ENCODE measurements at regions not wholly inside any gene's neighbourhood (a gene's known extent, or its start where the extent isn't known, plus 50 kb on each side); places are given as distances from the start of the nearest gene placed in this dataset.

- no peak for DNase-seq
- POLR2A ChIA-PET: no interaction called here
These were observed 79.7 kb upstream of the GOLGA8B start for GRCh38 chr15:34663101-34663500.

GRCh38 chr15:34659056-34659455 is 75.6 kb upstream of the GOLGA8B start:
- Mint-ChIP-seq H3K4me1 (no peaks in the 10 kb centered on the region), H3K9me3 (ENCODE audit: insufficient read depth) (no peaks in the 10 kb centered on the region), H3K27me3 (peaks cover 41% of the 10 kb centered on the region), H3K27ac (no peak overlapping the region), H3K4me3 (no peak overlapping the region)
- Histone ChIP-seq H4K20me1 (ENCODE audit: control insufficient read depth, insufficient read depth, low read length, poor library complexity, severe bottlenecking) (no peaks in the 10 kb centered on the region), H3K36me3 (replicated peaks in 1 of 2; ENCODE audit: control extremely low read depth in 1 of 2, control insufficient read depth in 1 of 2, extremely low read depth in 1 of 2, insufficient read depth in 2 of 2, low read length in 1 of 2) (no peaks in the 10 kb centered on the region), H3K4me1 (ENCODE audit: control insufficient read depth in 2 of 2, insufficient read depth in 2 of 2, low read length in 2 of 2) (no peaks in the 10 kb centered on the region), H3K27me3 (replicated peaks in 1 of 4; ENCODE audit: control extremely low read depth in 1 of 4, control insufficient read depth in 3 of 4, insufficient read depth in 4 of 4, low read length in 3 of 4) (peaks cover 0 to under 1% (median 0%) of the 10 kb centered on the region in 4 experiments), H3K4me2 (replicated peaks; ENCODE audit: low read depth, low read length, poor library complexity, severe bottlenecking) (no peak overlapping the region), H3K79me2 (ENCODE audit: control insufficient read depth, insufficient read depth, low read length) (no peaks in the 10 kb centered on the region), H3K9me3 (ENCODE audit: control extremely low read depth in 1 of 3, control insufficient read depth in 2 of 3, insufficient read depth in 1 of 3, low read length in 2 of 3) (no peaks in the 10 kb centered on the region), H3K4me3 (ENCODE audit: control extremely low read depth in 1 of 5, extremely low read depth in 1 of 5, insufficient read depth in 1 of 5, low read depth in 2 of 5, low read length in 4 of 5) (no peak overlapping the region), H3K9ac (ENCODE audit: low read length) (no peak overlapping the region), H3K27ac (ENCODE audit: low read length in 2 of 2) (no peak overlapping the region), H2AFZ (ENCODE audit: insufficient read depth, low read depth, low read length, poor library complexity, severe bottlenecking) (no peak overlapping the region)
- TF ChIP-seq, protein P1, sequence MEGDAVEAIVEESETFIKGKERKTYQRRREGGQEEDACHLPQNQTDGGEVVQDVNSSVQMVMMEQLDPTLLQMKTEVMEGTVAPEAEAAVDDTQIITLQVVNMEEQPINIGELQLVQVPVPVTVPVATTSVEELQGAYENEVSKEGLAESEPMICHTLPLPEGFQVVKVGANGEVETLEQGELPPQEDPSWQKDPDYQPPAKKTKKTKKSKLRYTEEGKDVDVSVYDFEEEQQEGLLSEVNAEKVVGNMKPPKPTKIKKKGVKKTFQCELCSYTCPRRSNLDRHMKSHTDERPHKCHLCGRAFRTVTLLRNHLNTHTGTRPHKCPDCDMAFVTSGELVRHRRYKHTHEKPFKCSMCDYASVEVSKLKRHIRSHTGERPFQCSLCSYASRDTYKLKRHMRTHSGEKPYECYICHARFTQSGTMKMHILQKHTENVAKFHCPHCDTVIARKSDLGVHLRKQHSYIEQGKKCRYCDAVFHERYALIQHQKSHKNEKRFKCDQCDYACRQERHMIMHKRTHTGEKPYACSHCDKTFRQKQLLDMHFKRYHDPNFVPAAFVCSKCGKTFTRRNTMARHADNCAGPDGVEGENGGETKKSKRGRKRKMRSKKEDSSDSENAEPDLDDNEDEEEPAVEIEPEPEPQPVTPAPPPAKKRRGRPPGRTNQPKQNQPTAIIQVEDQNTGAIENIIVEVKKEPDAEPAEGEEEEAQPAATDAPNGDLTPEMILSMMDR (IDR thresholded peaks at IDR 0.05): no peak
- no peak for TF ChIP-seq EZH2 (IDR thresholded peaks at IDR 0.05; ENCODE audit: borderline replicate concordance, insufficient read depth, low read depth, low read length, poor library complexity, severe bottlenecking)
- CTCF ChIA-PET: no interaction called here
- DNase-seq (no peak), ATAC-seq (ENCODE audit: low read depth) (no peak)
- intact Hi-C loops (cut with micrococcal nuclease): no loop called here
- POLR2A ChIA-PET: no interaction called here

More at GRCh38 chr15:34663101-34663500, 79.7 kb upstream of the GOLGA8B start:
- H3K27ac ChIP-seq (ENCODE audit: low read length in 2 of 2): no peak overlapping the region
- H4K20me1 ChIP-seq (ENCODE audit: control insufficient read depth, insufficient read depth, low read length, poor library complexity, severe bottlenecking): no peaks in the 10 kb centered on the region
- no peak overlapping the region for H3K27ac Mint-ChIP-seq
- CTCF ChIA-PET: no interaction called here
- H3K36me3 ChIP-seq (replicated peaks in 1 of 2; ENCODE audit: control extremely low read depth in 1 of 2, control insufficient read depth in 1 of 2, extremely low read depth in 1 of 2, insufficient read depth in 2 of 2, low read length in 1 of 2): no peaks in the 10 kb centered on the region
- no peaks in the 10 kb centered on the region for H3K9me3 Mint-ChIP-seq (ENCODE audit: insufficient read depth)
- intact Hi-C loops (cut with micrococcal nuclease): no loop called here
- no peaks in the 10 kb centered on the region for H3K9me3 ChIP-seq (ENCODE audit: control extremely low read depth in 1 of 3, control insufficient read depth in 2 of 3, insufficient read depth in 1 of 3, low read length in 2 of 3)
- no peaks in the 10 kb centered on the region for H3K4me1 ChIP-seq (ENCODE audit: control insufficient read depth in 2 of 2, insufficient read depth in 2 of 2, low read length in 2 of 2)
- no peaks in the 10 kb centered on the region for H3K79me2 ChIP-seq (ENCODE audit: control insufficient read depth, insufficient read depth, low read length)
- H3K4me2 ChIP-seq (replicated peaks; ENCODE audit: low read depth, low read length, poor library complexity, severe bottlenecking): no peak overlapping the region
- H3K9ac ChIP-seq (ENCODE audit: low read length): no peak overlapping the region
- no peak for ATAC-seq (ENCODE audit: low read depth)
- peaks cover 9% of the 10 kb centered on the region for H3K27me3 Mint-ChIP-seq
- no peak overlapping the region for H3K4me3 ChIP-seq (ENCODE audit: control extremely low read depth in 1 of 5, extremely low read depth in 1 of 5, insufficient read depth in 1 of 5, low read depth in 2 of 5, low read length in 4 of 5)
- no peaks in the 10 kb centered on the region for H3K27me3 ChIP-seq (replicated peaks in 1 of 4; ENCODE audit: control extremely low read depth in 1 of 4, control insufficient read depth in 3 of 4, insufficient read depth in 4 of 4, low read length in 3 of 4)
- no peak for TF ChIP-seq EZH2 (IDR thresholded peaks at IDR 0.05; ENCODE audit: borderline replicate concordance, insufficient read depth, low read depth, low read length, poor library complexity, severe bottlenecking)
- TF ChIP-seq, protein P1 (IDR thresholded peaks at IDR 0.05): no peak
- H2AFZ ChIP-seq (ENCODE audit: insufficient read depth, low read depth, low read length, poor library complexity, severe bottlenecking): no peak overlapping the region
- H3K4me1 Mint-ChIP-seq: no peaks in the 10 kb centered on the region
- H3K4me3 Mint-ChIP-seq: no peak overlapping the region

All from B cell (primary cell).